OCI-LY1 (cell line): ENCODE measurements at regions not wholly inside any gene's neighbourhood (a gene's known extent, or its start where the extent isn't known, plus 50 kb on each side); places are given as distances from the start of the nearest gene placed in this dataset.
"Not testable (repeated sequence)": the region's sequence is repeated elsewhere in the genome, so short reads cannot be mapped to it uniquely, and the experiment has no call there.

Source experiments
- H2AFZ ChIP-seq: fragments of 200-600 bp; sonication (generic), shearing (Covaris generic); 2 replicates; pipeline ENCODE4 v1.6.0; 2014; ENCODE audit warnings: antibody characterized with exemption, mild to moderate bottlenecking, low read length
- H3F3A ChIP-seq: fragments of 200-600 bp; sonication (generic), shearing (Covaris generic); 2 replicates; pipeline ENCODE4 v1.6.0; 2014; ENCODE audit warnings: mild to moderate bottlenecking, antibody characterized with exemption, low read length, moderate library complexity; ENCODE audit not compliant: insufficient read depth
- H3K27ac ChIP-seq: fragments of 200-600 bp; sonication (generic); 2 replicates; pipeline ENCODE4 v1.5.1; 2014; ENCODE audit warnings: low read length, mixed run types, mild to moderate bottlenecking, low read depth; ENCODE audit not compliant: poor library complexity, severe bottlenecking
- H3K27me3 ChIP-seq: fragments of 200-600 bp; sonication (generic); 2 replicates; pipeline ENCODE4 v1.6.0; 2014; ENCODE audit warnings: antibody characterized with exemption, mild to moderate bottlenecking, low read length, moderate library complexity; ENCODE audit not compliant: insufficient read depth
- H3K36me3 ChIP-seq: fragments of 200-600 bp; sonication (generic); 2 replicates; pipeline ENCODE4 v1.6.1; 2014; ENCODE audit warnings: mild to moderate bottlenecking, antibody characterized with exemption, low read length, moderate library complexity, mixed read lengths; ENCODE audit not compliant: insufficient read depth
- H3K4me1 ChIP-seq: fragments of 200-600 bp; sonication (generic); 2 replicates; pipeline ENCODE4 v1.5.1; 2014; ENCODE audit warnings: mild to moderate bottlenecking, low read length, moderate library complexity; ENCODE audit not compliant: insufficient read depth, severe bottlenecking
- H3K4me2 ChIP-seq: fragments of 200-600 bp; sonication (generic), shearing (Covaris generic); 2 replicates; pipeline ENCODE4 v1.6.1; 2014; ENCODE audit warnings: low read length
- H3K4me3 ChIP-seq: fragments of 200-600 bp; sonication (generic); 2 replicates; pipeline ENCODE4 v1.5.1; 2014; ENCODE audit warnings: low read length, low read depth, mild to moderate bottlenecking, mixed read lengths; ENCODE audit not compliant: poor library complexity, severe bottlenecking
- H3K79me2 ChIP-seq: fragments of 200-600 bp; shearing (Covaris generic); 2 replicates; pipeline ENCODE4 v1.6.1; 2016; ENCODE audit warnings: mixed run types, low read length, mixed read lengths; ENCODE audit not compliant: insufficient read depth
- H3K9ac ChIP-seq: fragments of 200-600 bp; sonication (generic), shearing (Covaris generic); 2 replicates; pipeline ENCODE4 v1.6.1; 2014; ENCODE audit warnings: mild to moderate bottlenecking, low read length, mixed read lengths
- H3K9me2 ChIP-seq: fragments of 200-600 bp; sonication (generic), shearing (Covaris generic); 2 replicates; pipeline ENCODE4 v1.6.1; 2014; ENCODE audit warnings: low read depth, mild to moderate bottlenecking, low read length, mixed read lengths
- H3K9me3 ChIP-seq: fragments of 200-600 bp; shearing (Covaris generic); 2 replicates; pipeline ENCODE4 v1.6.1; 2014; ENCODE audit warnings: low read length, mixed read lengths
- H4K20me1 ChIP-seq: fragments of 200-600 bp; sonication (generic), shearing (Covaris generic); 2 replicates; pipeline ENCODE4 v1.6.0; 2016; ENCODE audit warnings: mild to moderate bottlenecking, low read length; ENCODE audit not compliant: insufficient read depth
- EZH2 ChIP-seq: fragments of 200-600 bp; sonication (generic), shearing (Covaris generic); IDR thresholded peaks from 2 replicates; pipeline ENCODE4 v1.8.0; 2017; ENCODE audit warnings: borderline replicate concordance, mixed run types, mild to moderate bottlenecking, antibody characterized with exemption, low read length, moderate library complexity, mixed read lengths
- TF ChIP-seq, protein P1 (sequence below): fragments of 200-600 bp; sonication (generic), shearing (Covaris generic); IDR thresholded peaks from 2 replicates; pipeline ENCODE4 v1.5.1; 2017; ENCODE audit warnings: mild to moderate bottlenecking, antibody characterized with exemption, low read length, moderate library complexity, mixed read lengths

DNA sequence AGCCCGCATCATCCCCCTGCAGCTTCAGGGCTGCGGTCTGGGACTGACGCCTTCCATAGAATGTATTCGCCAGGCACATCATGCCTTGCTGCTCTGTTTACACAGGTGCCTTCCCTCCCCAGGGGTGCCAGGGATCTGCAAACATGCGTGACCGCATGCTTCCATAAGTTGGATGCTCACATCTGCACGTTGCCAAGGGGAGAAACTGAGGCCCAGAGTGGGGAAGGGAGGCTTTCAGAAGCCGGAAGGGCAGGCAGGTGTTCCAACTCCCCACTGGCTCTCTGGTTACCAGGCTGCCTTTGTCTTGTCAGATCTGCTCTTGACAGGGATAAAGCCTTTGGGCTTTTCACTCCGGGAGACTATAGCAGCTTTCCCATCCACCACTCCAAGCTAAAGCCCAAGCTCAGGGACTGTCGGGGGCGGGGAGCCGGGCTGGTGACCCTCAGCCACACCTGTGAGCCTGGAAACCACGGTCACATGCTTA, 125.8 kb upstream of the TNP1 start:
- H3K9me2 ChIP-seq = no peaks in the 10 kb centered on the region
- H2AFZ ChIP-seq = no peak overlapping the region
- H3K9me3 ChIP-seq = no peaks in the 10 kb centered on the region
- H3K36me3 ChIP-seq = no peaks in the 10 kb centered on the region
- no peak overlapping the region for H3K4me2 ChIP-seq
- no peak overlapping the region for H3K9ac ChIP-seq
- H3K79me2 ChIP-seq = no peaks in the 10 kb centered on the region
- TF ChIP-seq, protein P1, sequence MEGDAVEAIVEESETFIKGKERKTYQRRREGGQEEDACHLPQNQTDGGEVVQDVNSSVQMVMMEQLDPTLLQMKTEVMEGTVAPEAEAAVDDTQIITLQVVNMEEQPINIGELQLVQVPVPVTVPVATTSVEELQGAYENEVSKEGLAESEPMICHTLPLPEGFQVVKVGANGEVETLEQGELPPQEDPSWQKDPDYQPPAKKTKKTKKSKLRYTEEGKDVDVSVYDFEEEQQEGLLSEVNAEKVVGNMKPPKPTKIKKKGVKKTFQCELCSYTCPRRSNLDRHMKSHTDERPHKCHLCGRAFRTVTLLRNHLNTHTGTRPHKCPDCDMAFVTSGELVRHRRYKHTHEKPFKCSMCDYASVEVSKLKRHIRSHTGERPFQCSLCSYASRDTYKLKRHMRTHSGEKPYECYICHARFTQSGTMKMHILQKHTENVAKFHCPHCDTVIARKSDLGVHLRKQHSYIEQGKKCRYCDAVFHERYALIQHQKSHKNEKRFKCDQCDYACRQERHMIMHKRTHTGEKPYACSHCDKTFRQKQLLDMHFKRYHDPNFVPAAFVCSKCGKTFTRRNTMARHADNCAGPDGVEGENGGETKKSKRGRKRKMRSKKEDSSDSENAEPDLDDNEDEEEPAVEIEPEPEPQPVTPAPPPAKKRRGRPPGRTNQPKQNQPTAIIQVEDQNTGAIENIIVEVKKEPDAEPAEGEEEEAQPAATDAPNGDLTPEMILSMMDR = no peak
- no peak for TF ChIP-seq EZH2
- no peaks in the 10 kb centered on the region for H3K4me1 ChIP-seq
- no peaks in the 10 kb centered on the region for H3F3A ChIP-seq
- no peaks in the 10 kb centered on the region; the same call in 1 of the 2 replicates for H3K27me3 ChIP-seq
- no peak overlapping the region for H3K4me3 ChIP-seq
- no peak overlapping the region for H3K27ac ChIP-seq
- H4K20me1 ChIP-seq = no peaks in the 10 kb centered on the region

DNA sequence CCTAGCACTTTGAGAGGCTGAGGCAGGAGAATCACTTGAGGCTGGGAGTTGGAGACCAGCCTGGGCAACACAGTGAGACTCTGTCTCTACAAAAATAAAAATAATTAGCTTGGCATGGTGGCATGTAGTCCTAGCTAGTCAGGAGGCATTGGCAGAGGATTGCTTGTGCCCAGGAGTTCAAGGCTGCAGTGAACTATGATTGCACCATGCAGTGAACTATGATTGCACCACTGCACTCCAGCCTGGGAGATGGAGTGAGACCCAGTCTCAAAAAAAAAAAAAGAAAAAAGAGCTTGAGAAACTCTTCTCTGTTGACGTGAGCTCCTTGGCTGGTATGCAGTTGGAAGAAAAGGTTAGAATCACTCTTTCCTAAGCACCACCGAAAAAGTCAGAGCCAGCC, 125.1 kb upstream of the TNP1 start:
- Histone ChIP-seq H3F3A (no peaks in the 10 kb centered on the region), H3K9me3 (no peaks in the 10 kb centered on the region), H3K9me2 (no peaks in the 10 kb centered on the region), H2AFZ (no peak overlapping the region), H3K27me3 (no peaks in the 10 kb centered on the region; the same call in 1 of the 2 replicates), H3K9ac (no peak overlapping the region), H3K27ac (no peak overlapping the region), H3K36me3 (no peaks in the 10 kb centered on the region), H3K4me2 (no peak overlapping the region), H3K4me3 (no peak overlapping the region), H3K79me2 (no peaks in the 10 kb centered on the region), H4K20me1 (no peaks in the 10 kb centered on the region), H3K4me1 (no peaks in the 10 kb centered on the region)
- no peak for TF ChIP-seq EZH2
- TF ChIP-seq, protein P1 = no peak

DNA sequence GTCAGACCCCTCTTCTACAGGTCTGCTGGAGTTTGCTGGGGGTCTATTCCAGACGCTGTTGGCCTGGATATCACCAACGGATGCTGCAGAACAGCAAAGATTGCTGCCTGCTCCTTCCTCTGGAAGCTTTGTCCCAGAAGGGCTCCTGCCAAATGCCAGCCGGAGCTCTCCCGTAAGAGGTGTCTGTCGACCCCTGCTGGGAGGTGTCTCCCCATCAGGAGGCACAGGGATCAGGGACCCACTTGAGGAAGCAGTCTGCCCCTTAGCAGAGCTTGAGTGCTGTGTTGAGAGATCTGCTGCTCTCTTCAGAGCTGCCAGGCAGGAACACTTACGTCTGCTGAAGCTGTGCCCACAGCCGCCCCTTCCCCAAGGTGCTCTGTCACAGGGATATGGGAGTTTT, 122.1 kb upstream of the TNP1 start:
- not testable (repeated sequence) for H3K9me3 ChIP-seq, H3K4me3 ChIP-seq, H3K79me2 ChIP-seq, H2AFZ ChIP-seq, H3K4me2 ChIP-seq, H3F3A ChIP-seq, H3K4me1 ChIP-seq, H3K36me3 ChIP-seq, H4K20me1 ChIP-seq, H3K27ac ChIP-seq, H3K9ac ChIP-seq, H3K27me3 ChIP-seq, H3K9me2 ChIP-seq

DNA sequence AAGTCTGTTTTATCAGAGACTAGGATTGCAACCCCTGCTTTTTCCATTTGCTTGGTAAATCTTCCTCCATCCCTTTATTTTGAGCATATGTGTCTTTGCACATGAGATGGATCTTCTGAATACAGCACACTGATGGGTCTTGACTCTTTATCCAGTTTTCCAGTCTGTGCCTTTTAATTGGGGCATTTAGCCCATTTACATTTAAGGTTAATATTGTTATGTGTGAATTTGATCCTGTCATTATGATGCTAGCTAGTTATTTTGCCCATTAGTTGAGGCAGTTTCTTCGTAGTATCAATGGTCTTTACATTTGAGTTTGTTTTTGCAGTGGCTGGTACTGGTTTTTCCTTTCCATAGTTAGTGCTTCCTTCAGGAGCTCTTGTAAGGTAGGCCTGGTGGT, 120.6 kb upstream of the TNP1 start:
- H3K9me2 ChIP-seq, H3K27me3 ChIP-seq, H3K9ac ChIP-seq, H3K79me2 ChIP-seq, H3K4me2 ChIP-seq, H3K4me1 ChIP-seq, H3K9me3 ChIP-seq, H4K20me1 ChIP-seq, H2AFZ ChIP-seq, H3K4me3 ChIP-seq, H3K27ac ChIP-seq, H3K36me3 ChIP-seq, H3F3A ChIP-seq: not testable (repeated sequence)
